GM18502 (cell line): ENCODE measurements at regions not wholly inside any gene's neighbourhood (a gene's known extent, or its start where the extent isn't known, plus 50 kb on each side); places are given as distances from the start of the nearest gene placed in this dataset.

Experiments
- ATAC-seq: cut with Tn5 transposase; IDR thresholded peaks from one replicate; pipeline ENCODE4 v1.9.1; 2021; ENCODE audit warnings: mild to moderate bottlenecking; ENCODE audit not compliant: unreplicated experiment, poor library complexity

GRCh38 chr11:112631333-112631732 is 329.9 kb upstream of the NCAM1 start:
- ATAC-seq, result no peak

GRCh38 chr11:112632866-112633505 is 328.2 kb upstream of the NCAM1 start:
- ATAC-seq, result no peak

GRCh38 chr11:112634551-112634950 is 326.7 kb upstream of the NCAM1 start:
- no peak for ATAC-seq

- no peak for ATAC-seq
Measured at GRCh38 chr11:112634995-112635737, 326.1 kb upstream of the NCAM1 start.

GRCh38 chr11:112637076-112637475 is 324.1 kb upstream of the NCAM1 start:
- ATAC-seq, result no peak

GRCh38 chr11:112637876-112638275 is 323.3 kb upstream of the NCAM1 start:
- no peak for ATAC-seq

GRCh38 chr11:112639469-112639868 is 321.8 kb upstream of the NCAM1 start:
- ATAC-seq, result no peak

GRCh38 chr11:112643416-112643815 is 317.8 kb upstream of the NCAM1 start:
- no peak for ATAC-seq

- ATAC-seq, result peak; percentile 79
Measured at GRCh38 chr11:112644410-112645131, 316.6 kb upstream of the NCAM1 start.

- no peak for ATAC-seq
Measured at GRCh38 chr11:112649856-112650255, 311.4 kb upstream of the NCAM1 start.

GRCh38 chr11:112650527-112650926 is 310.7 kb upstream of the NCAM1 start:
- ATAC-seq, result no peak

- ATAC-seq, result no peak
Measured at GRCh38 chr11:112651386-112651785, 309.8 kb upstream of the NCAM1 start.

- no peak for ATAC-seq
Measured at GRCh38 chr11:112652786-112653390, 308.3 kb upstream of the NCAM1 start.

- no peak for ATAC-seq
Measured at GRCh38 chr11:112655371-112655770, 305.8 kb upstream of the NCAM1 start.

GRCh38 chr11:112656772-112657428 is 304.3 kb upstream of the NCAM1 start:
- ATAC-seq, result no peak

GRCh38 chr11:112658431-112658878 is 302.8 kb upstream of the NCAM1 start:
- no peak for ATAC-seq

GRCh38 chr11:112661146-112661545 is 300.1 kb upstream of the NCAM1 start:
- no peak for ATAC-seq

- no peak for ATAC-seq
Measured at GRCh38 chr11:112661571-112661970, 299.6 kb upstream of the NCAM1 start.

GRCh38 chr11:112662554-112662953 is 298.7 kb upstream of the NCAM1 start:
- ATAC-seq, result no peak

GRCh38 chr11:112663947-112664634 is 297.1 kb upstream of the NCAM1 start:
- ATAC-seq, result no peak
